CD14-positive monocyte (primary cell): ENCODE measurements at regions not wholly inside any gene's neighbourhood (a gene's known extent, or its start where the extent isn't known, plus 50 kb on each side); places are given as distances from the start of the nearest gene placed in this dataset.

ENCODE experiments used
- DNase-seq, 3 donors: peaks; one replicate each; pipeline ENCODE4 v3.0.0-alpha.2; 2011 to 2022
- H2AFZ ChIP-seq: 2 replicates; pipeline ENCODE4 v1.6.0; 2012; ENCODE audit warnings: mild to moderate bottlenecking, low read depth, low read length, inconsistent platforms; ENCODE audit not compliant: insufficient read depth, poor library complexity, severe bottlenecking
- H3K27ac ChIP-seq, 2 donors: 1 replicate in 1 of 2; 2 replicates in 1 of 2; pipeline ENCODE4 v1.5.1; 2012 to 2013; ENCODE audit warnings: low read length in 2 of 2, control low read depth in 1 of 2, inconsistent platforms in 1 of 2, low read depth in 1 of 2, mild to moderate bottlenecking in 1 of 2
- H3K27me3 ChIP-seq, 2 donors: one replicate each; pipeline versions ENCODE4 v1.6.0 to v1.6.1; 2011 to 2013; ENCODE audit warnings: low read length in 2 of 2; ENCODE audit not compliant: control insufficient read depth in 2 of 2, insufficient read depth in 2 of 2
- H3K36me3 ChIP-seq, 2 donors: replicated peaks in 1 of 2; 1 replicate in 1 of 2; 2 replicates in 1 of 2; pipeline versions ENCODE4 v1.5.1 to v1.6.1; 2012 to 2013; ENCODE audit warnings: low read length in 2 of 2, control low read depth in 1 of 2, inconsistent platforms in 1 of 2, mild to moderate bottlenecking in 1 of 2; ENCODE audit not compliant: insufficient read depth in 2 of 2, control insufficient read depth in 1 of 2
- H3K4me1 ChIP-seq, 2 donors: 1 replicate in 1 of 2; 2 replicates in 1 of 2; pipeline versions ENCODE4 v1.5.1 to v1.6.1; 2012 to 2013; ENCODE audit warnings: low read length in 2 of 2, control low read depth in 1 of 2, inconsistent platforms in 1 of 2, mild to moderate bottlenecking in 1 of 2, moderate library complexity in 1 of 2; ENCODE audit not compliant: insufficient read depth in 2 of 2, control insufficient read depth in 1 of 2
- H3K4me2 ChIP-seq: replicated peaks from 2 replicates; pipeline ENCODE3; 2012; ENCODE audit warnings: low read length, moderate library complexity, mild to moderate bottlenecking; ENCODE audit not compliant: poor library complexity, severe bottlenecking; ENCODE audit errors: extremely low read depth
- H3K4me3 ChIP-seq, 3 experiments: fragments of 200-600 bp in 1 of 3; sonication (generic) in 1 of 3; replicated peaks in 1 of 3; 1 replicate in 2 of 3; 2 replicates in 1 of 3; pipeline ENCODE4 v1.5.1; 2011 to 2013; ENCODE audit warnings: low read length in 3 of 3, mild to moderate bottlenecking in 3 of 3, control low read depth in 2 of 3, low read depth in 2 of 3, inconsistent platforms in 1 of 3, moderate library complexity in 1 of 3
- H3K79me2 ChIP-seq: 2 replicates; pipeline ENCODE4 v1.6.0; 2012; ENCODE audit warnings: mild to moderate bottlenecking, control low read depth, inconsistent platforms, low read length, moderate library complexity; ENCODE audit not compliant: insufficient read depth
- H3K9ac ChIP-seq: 2 replicates; pipeline ENCODE4 v1.6.0; 2017; ENCODE audit warnings: low read length, mild to moderate bottlenecking; ENCODE audit not compliant: insufficient read depth, poor library complexity, severe bottlenecking
- H3K9me3 ChIP-seq, 2 donors: replicated peaks in 1 of 2; 1 replicate in 1 of 2; 2 replicates in 1 of 2; pipeline versions ENCODE4 v1.5.1 to v1.6.1; 2012 to 2013; ENCODE audit warnings: low read length in 2 of 2, control low read depth in 1 of 2; ENCODE audit not compliant: control insufficient read depth in 1 of 2, insufficient read depth in 1 of 2
- H4K20me1 ChIP-seq: 2 replicates; pipeline ENCODE4 v1.6.0; 2012; ENCODE audit warnings: mild to moderate bottlenecking, low read length, control low read depth, moderate library complexity; ENCODE audit not compliant: insufficient read depth
- H3K27ac Mint-ChIP-seq, 7 donors: one replicate each; pipeline ENCODE4 v1.8.0; 2020; ENCODE audit warnings: mild to moderate bottlenecking in 7 of 7, mixed read lengths in 7 of 7, moderate library complexity in 6 of 7, inconsistent platforms in 2 of 7
- H3K27me3 Mint-ChIP-seq, 3 donors: one replicate each; pipeline ENCODE4 v1.8.0; 2021 to 2022; ENCODE audit warnings: low read depth in 3 of 3, mild to moderate bottlenecking in 3 of 3, mixed read lengths in 3 of 3, moderate library complexity in 3 of 3, inconsistent platforms in 1 of 3
- H3K36me3 Mint-ChIP-seq, 2 donors: one replicate each; pipeline ENCODE4 v1.8.0; 2020; ENCODE audit warnings: mixed read lengths in 2 of 2, inconsistent platforms in 1 of 2, mild to moderate bottlenecking in 1 of 2
- H3K4me1 Mint-ChIP-seq: one replicate; pipeline ENCODE4 v1.8.0; 2020; ENCODE audit warnings: mild to moderate bottlenecking, mixed read lengths
- H3K4me3 Mint-ChIP-seq, 2 donors: one replicate each; pipeline ENCODE4 v1.8.0; 2020; ENCODE audit warnings: mild to moderate bottlenecking in 2 of 2, mixed read lengths in 2 of 2, moderate library complexity in 1 of 2
- H3K9me3 Mint-ChIP-seq, 7 donors: one replicate each; pipeline ENCODE4 v1.8.0; 2020 to 2022; ENCODE audit warnings: mixed read lengths in 7 of 7, mild to moderate bottlenecking in 6 of 7, moderate library complexity in 6 of 7, inconsistent platforms in 2 of 7
- CTCF ChIP-seq: fragments of 200-600 bp; IDR thresholded peaks from one replicate; pipeline ENCODE4 v1.8.0; 2022; ENCODE audit warnings: antibody characterized with exemption, mild to moderate bottlenecking
- WGBS: methylation state at CpG from one replicate; pipeline ENCODE4 v1.1.5; 2013; ENCODE audit warnings: missing lambda C conversion rate; ENCODE audit not compliant: insufficient coverage; 5-methylcytosine and 5-hydroxymethylcytosine counted together
- intact Hi-C, 2 donors: fragments of 100-400 bp; cut with micrococcal nuclease; formaldehyde crosslinking; loops; one replicate each; pipeline versions ENCODE4 v1.15.0 to v1.15.1; 2023

DNA sequence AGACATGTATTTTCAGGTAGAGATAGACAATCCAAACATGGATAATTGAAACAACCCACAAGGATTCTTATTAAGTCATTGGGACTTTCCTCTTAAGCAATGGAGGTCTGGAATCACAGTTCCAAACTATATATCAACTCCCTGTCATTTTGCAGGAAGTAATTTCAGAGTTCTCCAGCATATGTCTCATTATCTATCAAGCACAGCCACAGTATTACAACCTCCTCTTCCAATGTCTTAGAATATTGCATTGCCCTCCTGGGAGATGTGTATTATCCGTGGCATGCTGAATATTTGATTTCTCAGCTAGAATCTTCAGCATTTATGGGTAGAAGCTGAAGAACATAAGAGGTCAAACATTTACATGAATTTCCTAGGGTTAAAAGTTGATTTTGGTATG lies 1255.8 kb downstream of the SORCS1 start:
- TF ChIP-seq CTCF: no peak
- Mint-ChIP-seq H3K36me3 (no peaks in the 10 kb centered on the region), H3K9me3 (peaks cover 0 to 3% (median 0%) of the 10 kb centered on the region in 7 donors)

DNA sequence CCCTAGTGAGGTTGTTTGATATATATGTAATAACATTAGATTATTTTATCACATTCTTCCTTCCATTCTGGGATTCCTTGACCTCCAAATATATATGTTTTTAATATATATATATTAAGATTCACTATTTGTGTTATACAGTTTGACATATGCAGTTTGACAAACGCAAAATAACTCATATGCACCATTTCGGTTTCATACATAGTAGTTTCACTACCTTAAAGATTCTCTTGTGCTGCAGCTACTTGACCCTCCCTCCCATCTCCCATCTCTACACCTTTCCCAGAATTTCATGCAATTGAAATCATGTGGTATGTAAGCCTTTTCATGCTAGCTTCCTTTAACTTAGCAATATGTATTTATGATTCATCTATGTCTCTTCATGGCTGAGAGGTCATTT lies 1244.4 kb downstream of the SORCS3 start:
- H3K36me3 ChIP-seq: no peaks in the 10 kb centered on the region
- no CpG with 5 or more reads among the region's 2 CpGs for WGBS
- no peak overlapping the region for H2AFZ ChIP-seq
- H3K4me1 ChIP-seq: no peaks in the 10 kb centered on the region
- no peaks in the 10 kb centered on the region for H4K20me1 ChIP-seq
- H3K9me3 ChIP-seq: peaks cover 0 to 2% of the 10 kb centered on the region in 2 donors
- TF ChIP-seq CTCF: no peak
- peaks cover 0 to 3% (median 0%) of the 10 kb centered on the region in 3 donors for H3K27me3 Mint-ChIP-seq
- no peak overlapping the region for H3K9ac ChIP-seq
- H3K27ac ChIP-seq: no peak overlapping the region
- no peaks in the 10 kb centered on the region for H3K4me1 Mint-ChIP-seq
- H3K4me3 Mint-ChIP-seq: no peak overlapping the region
- no peaks in the 10 kb centered on the region for H3K36me3 Mint-ChIP-seq
- peaks cover 0 to 7% (median 2%) of the 10 kb centered on the region in 7 donors for H3K9me3 Mint-ChIP-seq
- H3K27ac Mint-ChIP-seq: no peak overlapping the region
- H3K79me2 ChIP-seq: no peaks in the 10 kb centered on the region
- H3K4me2 ChIP-seq: no peak overlapping the region
- no peaks in the 10 kb centered on the region for H3K27me3 ChIP-seq
- H3K4me3 ChIP-seq: no peak overlapping the region
- no peak for DNase-seq
- intact Hi-C loops: no loop called here

More for the DNA sequence above, 1255.8 kb downstream of the SORCS1 start:
- Mint-ChIP-seq H3K4me3 (no peak overlapping the region), H3K4me1 (no peaks in the 10 kb centered on the region), H3K27ac (no peak overlapping the region), H3K27me3 (peaks cover 0 to 2% (median 1%) of the 10 kb centered on the region in 3 donors)
- intact Hi-C loops: no loop called here
- H3K27me3 ChIP-seq: no peaks in the 10 kb centered on the region
- H3K27ac ChIP-seq: no peak overlapping the region
- no peaks in the 10 kb centered on the region for H3K4me1 ChIP-seq
- H3K79me2 ChIP-seq: no peaks in the 10 kb centered on the region
- no CpG with 5 or more reads among the region's 1 CpG for WGBS
- no peak overlapping the region for H3K4me3 ChIP-seq
- no peak overlapping the region for H3K4me2 ChIP-seq
- no peak overlapping the region for H3K9ac ChIP-seq
- H2AFZ ChIP-seq: no peak overlapping the region
- no peak for DNase-seq
- H4K20me1 ChIP-seq: no peaks in the 10 kb centered on the region
- H3K36me3 ChIP-seq: no peaks in the 10 kb centered on the region
- no peaks in the 10 kb centered on the region for H3K9me3 ChIP-seq
